HG03457 (cell line): ENCODE measurements at regions not wholly inside any gene's neighbourhood (a gene's known extent, or its start where the extent isn't known, plus 50 kb on each side); places are given as distances from the start of the nearest gene placed in this dataset.
"Not testable (repeated sequence)": the region's sequence is repeated elsewhere in the genome, so short reads cannot be mapped to it uniquely, and the experiment has no call there.

Experiments used
- ATAC-seq: cut with Tn5 transposase; IDR thresholded peaks from one replicate; pipeline ENCODE4 v1.9.1; 2021; ENCODE audit warnings: moderate number of reproducible peaks; ENCODE audit not compliant: unreplicated experiment

GRCh38 chr6:93713974-93714373 lies 294.6 kb upstream of the EPHA7 start:
- no peak for ATAC-seq

- ATAC-seq: no peak
These were observed 284.1 kb upstream of the EPHA7 start for GRCh38 chr6:93703431-93703830.

GRCh38 chr6:93701526-93701925 lies 282.2 kb upstream of the EPHA7 start:
- ATAC-seq: no peak

GRCh38 chr6:93685494-93685893 lies 266.1 kb upstream of the EPHA7 start:
- no peak for ATAC-seq

GRCh38 chr6:93684339-93684738 lies 265.0 kb upstream of the EPHA7 start:
- ATAC-seq: no peak

- ATAC-seq: no peak
These were observed 260.5 kb upstream of the EPHA7 start for GRCh38 chr6:93679836-93680235.

- ATAC-seq: no peak
These were observed 259.6 kb upstream of the EPHA7 start for GRCh38 chr6:93678841-93679454.

GRCh38 chr6:93677264-93677965 lies 258.1 kb upstream of the EPHA7 start:
- no peak for ATAC-seq

GRCh38 chr6:93676581-93676980 lies 257.2 kb upstream of the EPHA7 start:
- no peak for ATAC-seq

GRCh38 chr6:93675856-93676417 lies 256.6 kb upstream of the EPHA7 start:
- ATAC-seq: no peak

- no peak for ATAC-seq
These were observed 243.8 kb upstream of the EPHA7 start for GRCh38 chr6:93663111-93663510.

- no peak for ATAC-seq
These were observed 235.2 kb upstream of the EPHA7 start for GRCh38 chr6:93654548-93654947.

GRCh38 chr6:93644611-93645010 lies 225.3 kb upstream of the EPHA7 start:
- ATAC-seq: no peak

GRCh38 chr6:93639126-93639525 lies 219.8 kb upstream of the EPHA7 start:
- no peak for ATAC-seq

- not testable (repeated sequence) for ATAC-seq
These were observed 217.8 kb upstream of the EPHA7 start for GRCh38 chr6:93636987-93637664.

GRCh38 chr6:93624408-93624807 lies 205.0 kb upstream of the EPHA7 start:
- no peak for ATAC-seq

- no peak for ATAC-seq
These were observed 202.1 kb upstream of the EPHA7 start for GRCh38 chr6:93621442-93621841.

- ATAC-seq: no peak
These were observed 185.6 kb upstream of the EPHA7 start for GRCh38 chr6:93604951-93605350.

GRCh38 chr6:93592417-93592816 lies 173.1 kb upstream of the EPHA7 start:
- no peak for ATAC-seq

- ATAC-seq: no peak
These were observed 166.9 kb upstream of the EPHA7 start for GRCh38 chr6:93586306-93586705.

GRCh38 chr6:93584300-93584699 lies 164.9 kb upstream of the EPHA7 start:
- ATAC-seq: no peak

- ATAC-seq: no peak
These were observed 162.0 kb upstream of the EPHA7 start for GRCh38 chr6:93581371-93581770.
